ENCODE measurements at regions not wholly inside any gene's neighbourhood (a gene's known extent, or its start where the extent isn't known, plus 50 kb on each side); places are given as distances from the start of the nearest gene placed in this dataset.

- no peak for TF ChIP-seq KDM5A (IDR thresholded peaks at IDR 0.05; ENCODE audit: low read length)
- TF ChIP-seq SRF (IDR thresholded peaks at IDR 0.05; ENCODE audit: low read depth, low read length): no peak
- no peak for TF ChIP-seq SIRT6 (IDR thresholded peaks at IDR 0.05; ENCODE audit: low read length)
- no peak for TF ChIP-seq KDM4A (IDR thresholded peaks at IDR 0.05; ENCODE audit: low read depth, low read length, severe bottlenecking)
- TF ChIP-seq BACH1 (IDR thresholded peaks at IDR 0.05; ENCODE audit: low read length): no peak
- TF ChIP-seq RXRA (IDR thresholded peaks at IDR 0.05; ENCODE audit: insufficient read depth, low read depth, low read length): no peak
- no peak for TF ChIP-seq TBP (IDR thresholded peaks at IDR 0.05; ENCODE audit: low read depth, low read length)
Observed at GRCh38 chr10:22483132-22483531, 137.8 kb downstream of the SPAG6 start (continued).
